ENCODE measurements at regions not wholly inside any gene's neighbourhood (a gene's known extent, or its start where the extent isn't known, plus 50 kb on each side); places are given as distances from the start of the nearest gene placed in this dataset.

- in situ Hi-C loops (cut with HindIII; ENCODE audit: low pct_ligation_motif_present, low sequenced_read_pairs) = no loop called here
- Histone ChIP-seq H3K27ac (no peak overlapping the region), H3K4me3 (ENCODE audit: low read depth, low read length) (no peak overlapping the region), H3K27me3 (replicated peaks) (no peaks in the 10 kb centered on the region), H3K36me3 (replicated peaks) (no peaks in the 10 kb centered on the region)
- TF ChIP-seq CTCF (IDR thresholded peaks at IDR 0.05; ENCODE audit: low read depth, low read length, missing control alignments) = no peak
- DNase-seq = no peak
Measured at GRCh38 chr7:119377861-119378260, 895.1 kb upstream of the KCND2 start.

GRCh38 chr7:119382726-119383125 lies 890.2 kb upstream of the KCND2 start:
- Histone ChIP-seq H3K36me3 (replicated peaks) (no peaks in the 10 kb centered on the region), H3K27ac (no peak overlapping the region), H3K27me3 (replicated peaks) (no peaks in the 10 kb centered on the region), H3K4me3 (ENCODE audit: low read depth, low read length) (no peak overlapping the region)
- DNase-seq = no peak
- in situ Hi-C loops (cut with HindIII; ENCODE audit: low pct_ligation_motif_present, low sequenced_read_pairs) = no loop called here
- TF ChIP-seq CTCF (IDR thresholded peaks at IDR 0.05; ENCODE audit: low read depth, low read length, missing control alignments) = no peak

- in situ Hi-C loops (cut with HindIII; ENCODE audit: low pct_ligation_motif_present, low sequenced_read_pairs) = no loop called here
- Histone ChIP-seq H3K27ac (no peak overlapping the region), H3K27me3 (replicated peaks) (no peaks in the 10 kb centered on the region)
Measured at GRCh38 chr7:119395024-119395423, 878.0 kb upstream of the KCND2 start.

GRCh38 chr7:119397156-119397555 lies 875.8 kb upstream of the KCND2 start:
- Histone ChIP-seq H3K4me3 (ENCODE audit: low read depth, low read length) (no peak overlapping the region), H3K27me3 (replicated peaks) (no peaks in the 10 kb centered on the region), H3K36me3 (replicated peaks) (no peaks in the 10 kb centered on the region), H3K27ac (no peak overlapping the region)
- in situ Hi-C loops (cut with HindIII; ENCODE audit: low pct_ligation_motif_present, low sequenced_read_pairs) = no loop called here
- no peak for DNase-seq
- TF ChIP-seq CTCF (IDR thresholded peaks at IDR 0.05; ENCODE audit: low read depth, low read length, missing control alignments) = no peak

More at GRCh38 chr7:119395024-119395423, 878.0 kb upstream of the KCND2 start:
- Histone ChIP-seq H3K4me3 (ENCODE audit: low read depth, low read length) (no peak overlapping the region), H3K36me3 (replicated peaks) (no peaks in the 10 kb centered on the region)
- TF ChIP-seq CTCF (IDR thresholded peaks at IDR 0.05; ENCODE audit: low read depth, low read length, missing control alignments) = no peak
- no peak for DNase-seq

GRCh38 chr7:119408596-119408995 lies 864.4 kb upstream of the KCND2 start:
- in situ Hi-C loops (cut with HindIII; ENCODE audit: low pct_ligation_motif_present, low sequenced_read_pairs) = no loop called here
- DNase-seq = no peak
- Histone ChIP-seq H3K27ac (no peak overlapping the region), H3K27me3 (replicated peaks) (no peaks in the 10 kb centered on the region), H3K4me3 (ENCODE audit: low read depth, low read length) (no peak overlapping the region), H3K36me3 (replicated peaks) (no peaks in the 10 kb centered on the region)
- no peak for TF ChIP-seq CTCF (IDR thresholded peaks at IDR 0.05; ENCODE audit: low read depth, low read length, missing control alignments)

GRCh38 chr7:119413314-119413805 lies 859.6 kb upstream of the KCND2 start:
- Histone ChIP-seq H3K4me3 (ENCODE audit: low read depth, low read length) (no peak overlapping the region), H3K36me3 (replicated peaks) (no peaks in the 10 kb centered on the region), H3K27ac (no peak overlapping the region), H3K27me3 (replicated peaks) (no peaks in the 10 kb centered on the region)
- DNase-seq = no peak
- TF ChIP-seq CTCF (IDR thresholded peaks at IDR 0.05; ENCODE audit: low read depth, low read length, missing control alignments) = no peak
- in situ Hi-C loops (cut with HindIII; ENCODE audit: low pct_ligation_motif_present, low sequenced_read_pairs) = no loop called here

All from brain microvascular endothelial cell (primary cell).